HEK293 (cell line): ENCODE measurements at regions not wholly inside any gene's neighbourhood (a gene's known extent, or its start where the extent isn't known, plus 50 kb on each side); places are given as distances from the start of the nearest gene placed in this dataset.

ENCODE experiments used
- CTCF ChIA-PET: fragments of 350-600 bp; formaldehyde crosslinking; extraction: SDS; loops from one replicate; lab custom pipeline; 2021; ENCODE audit warnings: antibody characterized with exemption; lab: Yijun Ruan, JAX
- POLR2A ChIA-PET: fragments of 300-600 bp; formaldehyde crosslinking; extraction: SDS; loops from one replicate; lab custom pipeline; 2020; ENCODE audit warnings: antibody characterized with exemption, inconsistent platforms; lab: Yijun Ruan, JAX
- H3K27ac ChIP-seq: fragments of 200-500 bp; sonication (Bioruptor generic); 2 replicates; pipeline ENCODE4 v1.5.1; 2014; ENCODE audit warnings: low read depth, low read length, control low read depth, inconsistent platforms; ENCODE audit errors: extremely low read depth
- H3K36me3 ChIP-seq, 2 experiments: fragments of 200-500 bp in 1 of 2; sonication (Bioruptor generic) in 1 of 2; 1 replicate in 1 of 2; 2 replicates in 1 of 2; pipeline ENCODE4 v1.5.1; 2014 to 2017; ENCODE audit warnings: inconsistent platforms in 2 of 2, low read length in 2 of 2; ENCODE audit not compliant: control insufficient read depth in 2 of 2, insufficient read depth in 1 of 2
- H3K4me1 ChIP-seq: fragments of 200-500 bp; sonication (Bioruptor generic); 2 replicates; pipeline ENCODE4 v1.5.1; 2014; ENCODE audit warnings: mild to moderate bottlenecking, low read length, inconsistent platforms; ENCODE audit not compliant: control insufficient read depth, insufficient read depth
- H3K4me3 ChIP-seq: 2 replicates; pipeline ENCODE4 v1.5.1; 2011; ENCODE audit warnings: low read depth, mild to moderate bottlenecking, control low read depth, low read length, moderate library complexity
- H3K9me3 ChIP-seq: fragments of 200-500 bp; sonication (Bioruptor generic); 2 replicates; pipeline ENCODE4 v1.5.1; 2014; ENCODE audit warnings: low read depth, low read length, inconsistent platforms; ENCODE audit not compliant: control insufficient read depth, insufficient read depth
- GFI1B ChIP-seq: fragments of 450-650 bp; formaldehyde crosslinking; IDR thresholded peaks from 2 replicates; pipeline ENCODE4 v1.5.1; 2016; ENCODE audit warnings: missing biosample characterization, missing genetic modification characterization
- MEIS1 ChIP-seq: sonication (generic); formaldehyde crosslinking; IDR thresholded peaks from 2 replicates; pipeline ENCODE4 v1.8.1; 2022; ENCODE audit warnings: missing genetic modification reagents, mild to moderate bottlenecking, borderline replicate concordance
- PRDM2 ChIP-seq: fragments of 450-650 bp; formaldehyde crosslinking; IDR thresholded peaks from 2 replicates; pipeline ENCODE4 v1.5.1; 2016; ENCODE audit warnings: missing biosample characterization, missing genetic modification characterization, borderline replicate concordance
- SALL2 ChIP-seq: fragments of 450-650 bp; formaldehyde crosslinking; IDR thresholded peaks from 2 replicates; pipeline ENCODE4 v1.5.0; 2017; ENCODE audit warnings: missing biosample characterization, mild to moderate bottlenecking, missing genetic modification characterization, borderline replicate concordance
- SP7 ChIP-seq: fragments of 450-650 bp; formaldehyde crosslinking; IDR thresholded peaks from 2 replicates; pipeline ENCODE4 v1.5.1; 2016; ENCODE audit warnings: missing biosample characterization, missing genetic modification characterization
- TCF7L2 ChIP-seq: IDR thresholded peaks from 2 replicates; pipeline ENCODE4 v1.6.1; 2011; ENCODE audit warnings: low read depth, mild to moderate bottlenecking, inconsistent platforms, low read length, moderate library complexity, borderline replicate concordance
- ZNF24 ChIP-seq: fragments of 450-650 bp; formaldehyde crosslinking; IDR thresholded peaks from 2 replicates; pipeline ENCODE4 v1.5.1; 2016; ENCODE audit warnings: missing biosample characterization, missing genetic modification characterization
- ZNF366 ChIP-seq: fragments of 450-650 bp; formaldehyde crosslinking; conservative IDR thresholded peaks from 2 replicates; pipeline ENCODE4 v1.5.1; 2016; ENCODE audit warnings: missing biosample characterization, missing genetic modification characterization
- ZNF473 ChIP-seq: fragments of 450-650 bp; formaldehyde crosslinking; IDR thresholded peaks from 2 replicates; pipeline ENCODE4 v1.5.1; 2017; ENCODE audit warnings: missing biosample characterization, missing genetic modification characterization
- ZNF600 ChIP-seq: fragments of 450-650 bp; formaldehyde crosslinking; IDR thresholded peaks from 2 replicates; pipeline ENCODE4 v1.5.1; 2016; ENCODE audit warnings: missing biosample characterization, missing genetic modification characterization
- ZNF776 ChIP-seq: fragments of 450-650 bp; formaldehyde crosslinking; IDR thresholded peaks from 2 replicates; pipeline ENCODE4 v1.5.0; 2017; ENCODE audit warnings: missing biosample characterization, missing genetic modification characterization, borderline replicate concordance
- TF ChIP-seq, protein P1 (sequence below): fragments of 450-650 bp; formaldehyde crosslinking; IDR thresholded peaks from 2 replicates; pipeline ENCODE4 v1.5.1; 2016; ENCODE audit warnings: missing biosample characterization, missing genetic modification characterization
- TF ChIP-seq, protein P2 (sequence below): fragments of 450-650 bp; formaldehyde crosslinking; IDR thresholded peaks from 2 replicates; pipeline ENCODE4 v1.5.1; 2016; ENCODE audit warnings: missing biosample characterization, missing genetic modification characterization, borderline replicate concordance

GRCh38 chr1:239718997-239719628 lies 332.7 kb downstream of the CHRM3 start:
- H3K4me1 ChIP-seq: peaks cover 10% of the 10 kb centered on the region
- H3K36me3 ChIP-seq: no peaks in the 10 kb centered on the region
- no peaks in the 10 kb centered on the region for H3K9me3 ChIP-seq
- H3K4me3 ChIP-seq: no peak overlapping the region
- TF ChIP-seq ZNF776 (no peak), TCF7L2 (0 out of 2 replicates have a peak, but pooled peaks have one; percentile 43)
- ChIA-PET CTCF (interaction anchor here (0.5 to 1.1 kb wide), 3 partner anchors 8 to 199 kb away, joined by 3 read pairs; no protein-coding TSS in a partner anchor), POLR2A (no interaction called here)
- H3K27ac ChIP-seq: no peak overlapping the region

DNA sequence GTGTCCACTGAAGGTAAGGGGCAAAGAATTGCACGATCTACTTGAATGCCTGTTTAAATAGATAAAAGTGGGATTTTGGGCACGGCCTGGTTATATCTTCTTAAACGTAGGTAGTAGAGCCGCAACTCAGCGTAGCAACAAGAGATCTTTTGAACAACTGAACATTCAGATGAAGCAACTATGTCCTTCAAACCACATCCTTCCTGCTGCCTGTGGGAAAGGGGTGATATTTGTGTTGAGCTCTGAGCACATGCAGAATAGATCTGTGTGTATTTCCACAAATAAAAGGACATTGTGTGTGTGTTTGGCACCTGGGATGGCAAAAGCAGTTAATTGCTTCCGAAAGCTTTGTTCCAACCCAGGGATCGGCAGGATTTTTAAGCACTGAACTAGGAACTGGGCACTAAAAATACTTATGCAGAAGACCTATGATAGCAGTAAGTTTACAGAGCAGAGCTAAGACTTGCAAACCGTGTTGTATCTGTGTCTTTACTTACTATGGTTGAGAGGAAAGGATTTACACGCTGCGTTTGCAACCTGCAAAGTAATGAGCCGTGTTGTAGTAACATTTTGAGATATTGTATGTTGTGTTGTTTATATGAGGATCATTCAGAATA lies 333.4 kb downstream of the CHRM3 start:
- Histone ChIP-seq H3K9me3 (no peaks in the 10 kb centered on the region), H3K36me3 (no peaks in the 10 kb centered on the region), H3K4me1 (peaks cover 12% of the 10 kb centered on the region), H3K4me3 (no peak overlapping the region), H3K27ac (no peak overlapping the region)
- no peak for TF ChIP-seq GFI1B (tag by site-specific recombination)
- TF ChIP-seq PRDM2 (tag by site-specific recombination): no peak
- no peak for TF ChIP-seq SP7 (tag by site-specific recombination)
- TF ChIP-seq, protein P1, sequence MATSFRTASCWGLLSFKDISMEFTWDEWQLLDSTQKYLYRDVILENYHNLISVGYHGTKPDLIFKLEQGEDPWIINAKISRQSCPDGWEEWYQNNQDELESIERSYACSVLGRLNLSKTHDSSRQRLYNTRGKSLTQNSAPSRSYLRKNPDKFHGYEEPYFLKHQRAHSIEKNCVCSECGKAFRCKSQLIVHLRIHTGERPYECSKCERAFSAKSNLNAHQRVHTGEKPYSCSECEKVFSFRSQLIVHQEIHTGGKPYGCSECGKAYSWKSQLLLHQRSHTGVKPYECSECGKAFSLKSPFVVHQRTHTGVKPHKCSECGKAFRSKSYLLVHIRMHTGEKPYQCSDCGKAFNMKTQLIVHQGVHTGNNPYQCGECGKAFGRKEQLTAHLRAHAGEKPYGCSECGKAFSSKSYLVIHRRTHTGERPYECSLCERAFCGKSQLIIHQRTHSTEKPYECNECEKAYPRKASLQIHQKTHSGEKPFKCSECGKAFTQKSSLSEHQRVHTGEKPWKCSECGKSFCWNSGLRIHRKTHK (tag by site-specific recombination): no peak
- TF ChIP-seq SALL2 (tag by site-specific recombination): no peak
- no peak for TF ChIP-seq ZNF24
- TF ChIP-seq ZNF366 (tag by site-specific recombination): no peak
- no peak for TF ChIP-seq ZNF600 (tag by site-specific recombination)
- no peak for TF ChIP-seq MEIS1 (CRISPR knock-in tag)
- no peak for TF ChIP-seq ZNF473 (tag by site-specific recombination)
- TF ChIP-seq, protein P2, sequence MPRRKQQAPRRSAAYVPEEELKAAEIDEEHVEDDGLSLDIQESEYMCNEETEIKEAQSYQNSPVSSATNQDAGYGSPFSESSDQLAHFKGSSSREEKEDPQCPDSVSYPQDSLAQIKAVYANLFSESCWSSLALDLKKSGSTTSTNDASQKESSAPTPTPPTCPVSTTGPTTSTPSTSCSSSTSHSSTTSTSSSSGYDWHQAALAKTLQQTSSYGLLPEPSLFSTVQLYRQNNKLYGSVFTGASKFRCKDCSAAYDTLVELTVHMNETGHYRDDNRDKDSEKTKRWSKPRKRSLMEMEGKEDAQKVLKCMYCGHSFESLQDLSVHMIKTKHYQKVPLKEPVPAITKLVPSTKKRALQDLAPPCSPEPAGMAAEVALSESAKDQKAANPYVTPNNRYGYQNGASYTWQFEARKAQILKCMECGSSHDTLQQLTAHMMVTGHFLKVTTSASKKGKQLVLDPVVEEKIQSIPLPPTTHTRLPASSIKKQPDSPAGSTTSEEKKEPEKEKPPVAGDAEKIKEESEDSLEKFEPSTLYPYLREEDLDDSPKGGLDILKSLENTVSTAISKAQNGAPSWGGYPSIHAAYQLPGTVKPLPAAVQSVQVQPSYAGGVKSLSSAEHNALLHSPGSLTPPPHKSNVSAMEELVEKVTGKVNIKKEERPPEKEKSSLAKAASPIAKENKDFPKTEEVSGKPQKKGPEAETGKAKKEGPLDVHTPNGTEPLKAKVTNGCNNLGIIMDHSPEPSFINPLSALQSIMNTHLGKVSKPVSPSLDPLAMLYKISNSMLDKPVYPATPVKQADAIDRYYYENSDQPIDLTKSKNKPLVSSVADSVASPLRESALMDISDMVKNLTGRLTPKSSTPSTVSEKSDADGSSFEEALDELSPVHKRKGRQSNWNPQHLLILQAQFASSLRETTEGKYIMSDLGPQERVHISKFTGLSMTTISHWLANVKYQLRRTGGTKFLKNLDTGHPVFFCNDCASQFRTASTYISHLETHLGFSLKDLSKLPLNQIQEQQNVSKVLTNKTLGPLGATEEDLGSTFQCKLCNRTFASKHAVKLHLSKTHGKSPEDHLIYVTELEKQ (tag by site-specific recombination): no peak
- POLR2A ChIA-PET: no interaction called here
- CTCF ChIA-PET: no interaction called here
